ENCODE measurements at regions not wholly inside any gene's neighbourhood (a gene's known extent, or its start where the extent isn't known, plus 50 kb on each side); places are given as distances from the start of the nearest gene placed in this dataset.

- TF ChIP-seq, protein P1, sequence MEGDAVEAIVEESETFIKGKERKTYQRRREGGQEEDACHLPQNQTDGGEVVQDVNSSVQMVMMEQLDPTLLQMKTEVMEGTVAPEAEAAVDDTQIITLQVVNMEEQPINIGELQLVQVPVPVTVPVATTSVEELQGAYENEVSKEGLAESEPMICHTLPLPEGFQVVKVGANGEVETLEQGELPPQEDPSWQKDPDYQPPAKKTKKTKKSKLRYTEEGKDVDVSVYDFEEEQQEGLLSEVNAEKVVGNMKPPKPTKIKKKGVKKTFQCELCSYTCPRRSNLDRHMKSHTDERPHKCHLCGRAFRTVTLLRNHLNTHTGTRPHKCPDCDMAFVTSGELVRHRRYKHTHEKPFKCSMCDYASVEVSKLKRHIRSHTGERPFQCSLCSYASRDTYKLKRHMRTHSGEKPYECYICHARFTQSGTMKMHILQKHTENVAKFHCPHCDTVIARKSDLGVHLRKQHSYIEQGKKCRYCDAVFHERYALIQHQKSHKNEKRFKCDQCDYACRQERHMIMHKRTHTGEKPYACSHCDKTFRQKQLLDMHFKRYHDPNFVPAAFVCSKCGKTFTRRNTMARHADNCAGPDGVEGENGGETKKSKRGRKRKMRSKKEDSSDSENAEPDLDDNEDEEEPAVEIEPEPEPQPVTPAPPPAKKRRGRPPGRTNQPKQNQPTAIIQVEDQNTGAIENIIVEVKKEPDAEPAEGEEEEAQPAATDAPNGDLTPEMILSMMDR (IDR thresholded peaks at IDR 0.05), result no peak
- TF ChIP-seq EZH2 (IDR thresholded peaks at IDR 0.05; ENCODE audit: borderline replicate concordance, insufficient read depth, low read depth, low read length, poor library complexity, severe bottlenecking), result no peak
Measured at GRCh38 chr9:120299785-120300184, 280.2 kb downstream of the CDK5RAP2 start.
